ENCODE measurements at regions not wholly inside any gene's neighbourhood (a gene's known extent, or its start where the extent isn't known, plus 50 kb on each side); places are given as distances from the start of the nearest gene placed in this dataset.

DNA sequence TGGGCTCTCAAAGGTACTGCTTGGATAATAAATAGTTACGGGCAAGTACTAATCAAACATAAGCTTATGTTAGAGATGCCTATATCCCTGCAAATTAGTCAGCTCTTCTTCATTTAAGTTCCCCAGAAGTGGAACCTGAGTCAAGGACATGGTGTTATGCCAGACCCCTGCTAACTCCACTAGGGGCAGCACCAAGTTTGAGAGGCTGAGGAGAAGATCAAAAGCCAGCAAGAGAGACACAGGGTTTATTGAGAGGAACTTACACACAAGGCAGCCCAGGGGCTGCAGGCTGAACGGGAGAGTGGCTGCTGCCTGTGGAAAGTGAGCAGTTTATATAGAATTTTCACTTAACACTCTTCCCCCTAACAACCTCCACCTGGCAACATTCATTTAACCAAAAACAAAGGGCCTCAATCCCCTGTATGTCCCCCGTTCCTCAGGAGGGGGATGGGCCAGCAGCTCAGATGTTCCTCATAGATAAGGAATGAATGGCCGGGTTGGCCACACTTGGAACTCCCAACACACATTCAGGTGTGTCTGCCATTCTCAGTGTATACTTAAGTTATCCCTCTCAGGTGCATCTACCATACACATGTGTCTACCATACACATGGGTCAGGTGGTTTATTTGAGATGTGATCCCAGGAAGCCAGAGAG lies 62.6 kb upstream of the GHITM start:
- no peak for TF ChIP-seq POLR2A (IDR thresholded peaks at IDR 0.05)
- TF ChIP-seq CTCF (IDR thresholded peaks at IDR 0.05): no peak
